Fibroblast of lung (primary cell): ENCODE measurements at regions not wholly inside any gene's neighbourhood (a gene's known extent, or its start where the extent isn't known, plus 50 kb on each side); places are given as distances from the start of the nearest gene placed in this dataset.

Experiments
- DNase-seq, 2 donors: peaks; one replicate each; pipeline versions ENCODE4 v3.0.0 to v3.0.0-alpha.2; 2010; ENCODE audit warnings: low read depth in 2 of 2
- H2AFZ ChIP-seq: 2 replicates; pipeline ENCODE4 v1.5.1; 2012; ENCODE audit warnings: low read length, control low read depth, inconsistent platforms
- H3K27ac ChIP-seq: 2 replicates; pipeline ENCODE4 v1.5.1; 2011; ENCODE audit warnings: low read length, control low read depth; ENCODE audit not compliant: insufficient read depth
- H3K27me3 ChIP-seq: 2 replicates; pipeline ENCODE4 v1.5.1; 2011; ENCODE audit warnings: mild to moderate bottlenecking, low read length; ENCODE audit not compliant: control insufficient read depth, insufficient read depth
- H3K36me3 ChIP-seq: 2 replicates; pipeline ENCODE4 v1.5.1; 2011; ENCODE audit warnings: low read length; ENCODE audit not compliant: control insufficient read depth, insufficient read depth
- H3K4me1 ChIP-seq: 2 replicates; pipeline ENCODE4 v1.5.1; 2011; ENCODE audit warnings: low read length; ENCODE audit not compliant: control insufficient read depth, insufficient read depth; ENCODE audit errors: extremely low read depth
- H3K4me2 ChIP-seq: 2 replicates; pipeline ENCODE4 v1.5.1; 2011; ENCODE audit warnings: low read length, control low read depth; ENCODE audit not compliant: insufficient read depth; ENCODE audit errors: extremely low read depth
- H3K4me3 ChIP-seq, 4 experiments: fragments of 200-600 bp in 1 of 4; sonication (generic) in 1 of 4; replicated peaks in 1 of 4; 2 replicates each; pipeline ENCODE4 v1.5.1; 2011 to 2016; ENCODE audit warnings: low read length in 4 of 4, low read depth in 3 of 4, mild to moderate bottlenecking in 3 of 4, control low read depth in 2 of 4, inconsistent platforms in 1 of 4, mixed read lengths in 1 of 4; ENCODE audit not compliant: insufficient read depth in 1 of 4; ENCODE audit errors: control extremely low read depth in 1 of 4
- H3K79me2 ChIP-seq: 2 replicates; pipeline ENCODE4 v1.5.1; 2012; ENCODE audit warnings: mild to moderate bottlenecking, low read length, inconsistent platforms; ENCODE audit not compliant: control insufficient read depth, insufficient read depth
- H3K9ac ChIP-seq: 2 replicates; pipeline ENCODE4 v1.5.1; 2011; ENCODE audit warnings: mild to moderate bottlenecking, low read length, control low read depth; ENCODE audit not compliant: insufficient read depth
- H3K9me3 ChIP-seq: 2 replicates; pipeline ENCODE4 v1.5.1; 2012; ENCODE audit warnings: low read depth, low read length; ENCODE audit not compliant: control insufficient read depth, insufficient read depth
- H4K20me1 ChIP-seq: 2 replicates; pipeline ENCODE4 v1.5.1; 2011; ENCODE audit warnings: low read length; ENCODE audit not compliant: control insufficient read depth, insufficient read depth; ENCODE audit errors: extremely low read depth
- EZH2 ChIP-seq: IDR thresholded peaks from 2 replicates; pipeline ENCODE4 v1.5.1; 2012; ENCODE audit warnings: low read length, control low read depth, mild to moderate bottlenecking; ENCODE audit errors: missing control alignments
- TF ChIP-seq, protein P1 (sequence below), 2 donors: IDR thresholded peaks in 1 of 2; conservative IDR thresholded peaks in 1 of 2; 1 replicate in 1 of 2; 2 replicates in 1 of 2; pipeline ENCODE4 v1.5.1; 2011 to 2012; ENCODE audit warnings: low read length in 2 of 2, control low read depth in 1 of 2, inconsistent platforms in 1 of 2, low read depth in 1 of 2, mild to moderate bottlenecking in 1 of 2

DNA sequence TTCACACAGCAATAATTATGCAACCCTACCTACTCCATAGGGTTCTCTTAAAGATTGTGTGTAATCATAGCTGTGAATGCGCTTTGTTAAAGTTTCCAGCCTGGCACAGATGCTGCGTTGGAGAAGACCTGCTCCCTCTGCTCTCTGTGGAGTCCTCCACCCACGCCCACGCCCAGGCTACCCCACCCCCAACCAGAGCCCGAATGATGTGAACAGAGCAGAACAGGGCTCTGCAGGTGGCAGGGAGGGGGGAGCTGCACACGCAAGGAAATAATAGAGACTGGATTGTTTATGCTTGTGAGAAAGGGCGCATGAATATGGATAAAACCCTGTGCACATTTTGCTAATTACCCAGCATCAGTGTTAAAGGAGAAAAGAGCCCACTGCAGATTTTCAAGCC is 447.5 kb downstream of the BCL11A start:
- no peak overlapping the region for H3K9ac ChIP-seq
- no peak overlapping the region for H3K27ac ChIP-seq
- H4K20me1 ChIP-seq: no peaks in the 10 kb centered on the region
- H3K27me3 ChIP-seq: no peaks in the 10 kb centered on the region
- H3K4me1 ChIP-seq: no peaks in the 10 kb centered on the region
- H3K4me2 ChIP-seq: no peak overlapping the region
- no peaks in the 10 kb centered on the region for H3K36me3 ChIP-seq
- no peaks in the 10 kb centered on the region for H3K9me3 ChIP-seq
- H2AFZ ChIP-seq: no peak overlapping the region
- no peaks in the 10 kb centered on the region for H3K79me2 ChIP-seq
- DNase-seq: no peak
- TF ChIP-seq, protein P1, sequence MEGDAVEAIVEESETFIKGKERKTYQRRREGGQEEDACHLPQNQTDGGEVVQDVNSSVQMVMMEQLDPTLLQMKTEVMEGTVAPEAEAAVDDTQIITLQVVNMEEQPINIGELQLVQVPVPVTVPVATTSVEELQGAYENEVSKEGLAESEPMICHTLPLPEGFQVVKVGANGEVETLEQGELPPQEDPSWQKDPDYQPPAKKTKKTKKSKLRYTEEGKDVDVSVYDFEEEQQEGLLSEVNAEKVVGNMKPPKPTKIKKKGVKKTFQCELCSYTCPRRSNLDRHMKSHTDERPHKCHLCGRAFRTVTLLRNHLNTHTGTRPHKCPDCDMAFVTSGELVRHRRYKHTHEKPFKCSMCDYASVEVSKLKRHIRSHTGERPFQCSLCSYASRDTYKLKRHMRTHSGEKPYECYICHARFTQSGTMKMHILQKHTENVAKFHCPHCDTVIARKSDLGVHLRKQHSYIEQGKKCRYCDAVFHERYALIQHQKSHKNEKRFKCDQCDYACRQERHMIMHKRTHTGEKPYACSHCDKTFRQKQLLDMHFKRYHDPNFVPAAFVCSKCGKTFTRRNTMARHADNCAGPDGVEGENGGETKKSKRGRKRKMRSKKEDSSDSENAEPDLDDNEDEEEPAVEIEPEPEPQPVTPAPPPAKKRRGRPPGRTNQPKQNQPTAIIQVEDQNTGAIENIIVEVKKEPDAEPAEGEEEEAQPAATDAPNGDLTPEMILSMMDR (conservative IDR thresholded peaks at IDR 0.05 in 1 of 2, IDR thresholded peaks at IDR 0.05 in 1 of 2; ENCODE audit: low read depth in 1 of 2, low read length in 2 of 2): no peak
- no peak for TF ChIP-seq EZH2
- no peak overlapping the region for H3K4me3 ChIP-seq

DNA sequence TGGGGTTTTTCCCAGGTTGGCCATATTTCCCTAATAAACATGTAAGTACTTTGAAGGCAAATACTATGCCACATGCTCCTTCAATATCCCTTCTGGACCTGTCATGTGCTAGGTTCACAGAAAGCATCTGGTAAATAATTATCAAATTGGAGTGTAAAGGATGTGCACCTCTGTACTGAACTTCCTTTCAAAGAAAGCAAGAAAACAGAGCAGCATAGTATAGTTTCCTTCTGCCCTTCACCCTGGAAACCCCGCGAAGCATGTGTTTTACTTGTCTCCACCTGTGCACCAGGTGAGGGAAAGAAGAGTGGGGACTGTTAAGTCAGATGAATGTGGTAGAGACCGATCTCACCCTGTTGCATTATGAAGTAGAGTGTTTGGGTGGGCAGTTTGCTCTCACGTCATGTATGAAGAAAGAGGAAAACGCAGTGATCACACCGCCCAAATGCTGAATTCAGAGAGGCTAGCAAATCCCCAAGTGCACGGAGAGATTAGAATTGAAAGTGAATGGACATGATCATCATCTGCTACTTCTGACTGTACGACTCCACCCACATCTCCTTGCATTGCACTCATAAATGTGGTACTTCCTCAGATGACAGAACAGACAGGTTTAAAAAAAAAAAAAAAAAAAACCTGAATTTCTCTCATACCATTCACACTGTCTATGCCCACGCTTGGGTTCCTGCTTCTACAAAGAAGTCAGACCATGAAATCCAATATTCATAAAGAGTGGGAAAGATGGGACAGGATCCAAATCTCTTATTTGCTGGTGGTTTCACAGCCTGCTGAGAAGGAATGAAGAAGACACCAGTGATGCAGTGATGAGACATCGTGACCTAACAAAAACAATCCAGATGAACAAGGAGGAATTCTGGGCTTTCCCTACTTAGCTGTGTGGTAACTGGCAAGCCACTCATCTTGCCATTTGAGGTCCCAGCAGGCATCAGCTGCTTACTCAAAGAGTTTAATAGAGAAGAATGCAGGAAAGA is 448.6 kb downstream of the BCL11A start:
- Histone ChIP-seq H4K20me1 (no peaks in the 10 kb centered on the region), H3K4me2 (no peak overlapping the region), H3K36me3 (no peaks in the 10 kb centered on the region), H3K27ac (no peak overlapping the region), H3K4me3 (no peak overlapping the region), H3K4me1 (no peaks in the 10 kb centered on the region), H3K79me2 (no peaks in the 10 kb centered on the region), H3K9me3 (no peaks in the 10 kb centered on the region), H3K27me3 (no peaks in the 10 kb centered on the region), H3K9ac (no peak overlapping the region), H2AFZ (no peak overlapping the region)
- DNase-seq: peak in 1 of 2 donors; percentile 0
- TF ChIP-seq, protein P1 (conservative IDR thresholded peaks at IDR 0.05 in 1 of 2, IDR thresholded peaks at IDR 0.05 in 1 of 2; ENCODE audit: low read depth in 1 of 2, low read length in 2 of 2): no peak
- no peak for TF ChIP-seq EZH2

DNA sequence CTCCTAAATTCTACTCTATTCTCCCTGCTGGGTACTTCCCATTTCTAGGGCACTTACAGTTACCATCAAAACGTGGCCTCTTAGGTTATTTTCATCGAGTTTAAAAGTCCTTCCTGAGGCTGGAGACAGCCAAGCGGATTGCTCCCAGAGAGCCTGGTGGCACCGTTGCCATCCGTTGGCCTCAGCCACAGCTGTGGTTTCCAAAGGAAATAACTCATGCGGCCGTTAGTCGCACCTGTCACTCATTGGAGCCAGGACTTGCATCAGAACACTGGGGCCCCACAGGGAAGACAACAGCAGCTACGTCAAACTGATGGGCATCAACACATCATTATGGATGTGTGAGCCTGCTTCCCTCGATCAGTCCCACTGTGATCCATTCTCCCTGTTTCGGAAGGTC is 453.4 kb downstream of the BCL11A start:
- H3K27me3 ChIP-seq: no peaks in the 10 kb centered on the region
- H3K79me2 ChIP-seq: no peaks in the 10 kb centered on the region
- TF ChIP-seq, protein P1 (conservative IDR thresholded peaks at IDR 0.05 in 1 of 2, IDR thresholded peaks at IDR 0.05 in 1 of 2; ENCODE audit: low read depth in 1 of 2, low read length in 2 of 2): no peak
- H3K4me1 ChIP-seq: no peaks in the 10 kb centered on the region
- no peak for DNase-seq
- H4K20me1 ChIP-seq: no peaks in the 10 kb centered on the region
- H3K9ac ChIP-seq: no peak overlapping the region
- no peak overlapping the region for H2AFZ ChIP-seq
- no peak overlapping the region for H3K4me3 ChIP-seq
- no peak overlapping the region for H3K27ac ChIP-seq
- no peak overlapping the region for H3K4me2 ChIP-seq
- no peaks in the 10 kb centered on the region for H3K36me3 ChIP-seq
- no peaks in the 10 kb centered on the region for H3K9me3 ChIP-seq
